ENCODE measurements at regions not wholly inside any gene's neighbourhood (a gene's known extent, or its start where the extent isn't known, plus 50 kb on each side); places are given as distances from the start of the nearest gene placed in this dataset.

DNA sequence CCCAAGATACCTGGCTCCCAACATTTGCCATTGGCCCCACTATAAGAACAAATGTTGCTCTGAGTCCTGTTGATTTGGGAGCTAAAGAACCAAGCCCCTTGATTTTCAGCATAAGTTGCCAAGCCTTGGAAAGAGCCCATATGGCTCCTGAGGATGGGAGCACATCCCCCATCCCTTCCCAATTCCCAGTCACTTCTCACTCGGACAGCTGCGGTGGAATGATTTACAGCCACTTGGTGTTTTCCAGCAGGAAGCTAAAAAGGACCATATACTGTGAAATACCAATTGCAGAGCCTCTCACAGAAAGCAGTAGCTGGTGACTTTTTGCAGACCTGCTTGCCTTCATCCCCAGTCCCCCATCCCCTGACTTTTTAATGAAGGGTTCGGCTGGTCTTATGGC lies 524.6 kb downstream of the GRIN2A start:
- TF ChIP-seq, protein P1, sequence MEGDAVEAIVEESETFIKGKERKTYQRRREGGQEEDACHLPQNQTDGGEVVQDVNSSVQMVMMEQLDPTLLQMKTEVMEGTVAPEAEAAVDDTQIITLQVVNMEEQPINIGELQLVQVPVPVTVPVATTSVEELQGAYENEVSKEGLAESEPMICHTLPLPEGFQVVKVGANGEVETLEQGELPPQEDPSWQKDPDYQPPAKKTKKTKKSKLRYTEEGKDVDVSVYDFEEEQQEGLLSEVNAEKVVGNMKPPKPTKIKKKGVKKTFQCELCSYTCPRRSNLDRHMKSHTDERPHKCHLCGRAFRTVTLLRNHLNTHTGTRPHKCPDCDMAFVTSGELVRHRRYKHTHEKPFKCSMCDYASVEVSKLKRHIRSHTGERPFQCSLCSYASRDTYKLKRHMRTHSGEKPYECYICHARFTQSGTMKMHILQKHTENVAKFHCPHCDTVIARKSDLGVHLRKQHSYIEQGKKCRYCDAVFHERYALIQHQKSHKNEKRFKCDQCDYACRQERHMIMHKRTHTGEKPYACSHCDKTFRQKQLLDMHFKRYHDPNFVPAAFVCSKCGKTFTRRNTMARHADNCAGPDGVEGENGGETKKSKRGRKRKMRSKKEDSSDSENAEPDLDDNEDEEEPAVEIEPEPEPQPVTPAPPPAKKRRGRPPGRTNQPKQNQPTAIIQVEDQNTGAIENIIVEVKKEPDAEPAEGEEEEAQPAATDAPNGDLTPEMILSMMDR (IDR thresholded peaks at IDR 0.05; ENCODE audit: insufficient read depth, low read length, missing control alignments): no peak
- H3K4me3 ChIP-seq (ENCODE audit: low read depth, low read length): no peak overlapping the region
- ChIA-PET POLR2A (no interaction called here), CTCF (no interaction called here)
- no peak for DNase-seq (ENCODE audit: low read depth, low spot score)

DNA sequence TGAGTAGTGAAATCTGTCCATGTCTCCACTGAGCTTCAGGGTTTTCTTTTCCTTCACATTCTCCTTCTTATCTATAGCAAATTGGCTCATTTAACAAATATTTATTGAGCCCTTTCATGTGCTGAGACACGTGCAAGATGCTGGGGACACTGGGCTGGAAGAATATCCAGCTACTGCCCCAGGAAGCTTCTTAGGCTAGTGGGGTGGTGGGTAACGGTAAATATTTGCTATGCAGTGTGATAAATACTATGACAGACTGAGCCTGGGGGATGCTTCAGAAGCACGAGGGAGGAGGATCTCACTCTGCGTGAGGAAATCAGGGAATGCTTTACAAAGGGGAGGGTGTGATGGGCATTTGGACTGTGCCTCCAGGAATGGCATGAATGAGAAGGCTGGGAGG lies 524.1 kb downstream of the GRIN2A start:
- ChIA-PET POLR2A (no interaction called here), CTCF (no interaction called here)
- no peak overlapping the region for H3K4me3 ChIP-seq (ENCODE audit: low read depth, low read length)

DNA sequence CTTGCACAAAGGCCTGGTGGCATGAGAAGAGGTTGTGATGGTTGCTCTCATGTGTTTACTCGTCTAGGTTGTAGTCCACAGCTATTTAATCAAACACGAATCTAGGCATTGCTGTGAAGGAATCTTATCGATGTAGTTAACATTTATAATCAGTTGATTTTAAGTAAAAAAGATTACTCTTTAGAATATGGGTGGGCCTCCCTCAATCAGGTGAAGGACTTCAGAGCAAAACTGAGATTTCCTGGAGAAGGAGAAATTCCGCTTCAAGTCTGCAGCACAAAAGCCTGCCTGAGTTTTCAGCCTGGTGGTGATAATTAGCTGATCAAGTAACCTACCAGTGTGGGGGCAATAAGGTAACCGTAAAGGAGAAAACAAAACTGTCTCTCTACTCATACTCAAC lies 523.6 kb downstream of the GRIN2A start:
- CTCF ChIA-PET: no interaction called here
- no peak overlapping the region for H3K4me3 ChIP-seq (ENCODE audit: low read depth, low read length)
- no peak for DNase-seq (ENCODE audit: low read depth, low spot score)
- TF ChIP-seq, protein P1 (IDR thresholded peaks at IDR 0.05; ENCODE audit: insufficient read depth, low read length, missing control alignments): no peak
- POLR2A ChIA-PET: no interaction called here

More for the DNA sequence above, 524.1 kb downstream of the GRIN2A start:
- DNase-seq (ENCODE audit: low read depth, low spot score): no peak
- TF ChIP-seq, protein P1 (IDR thresholded peaks at IDR 0.05; ENCODE audit: insufficient read depth, low read length, missing control alignments): no peak

DNA sequence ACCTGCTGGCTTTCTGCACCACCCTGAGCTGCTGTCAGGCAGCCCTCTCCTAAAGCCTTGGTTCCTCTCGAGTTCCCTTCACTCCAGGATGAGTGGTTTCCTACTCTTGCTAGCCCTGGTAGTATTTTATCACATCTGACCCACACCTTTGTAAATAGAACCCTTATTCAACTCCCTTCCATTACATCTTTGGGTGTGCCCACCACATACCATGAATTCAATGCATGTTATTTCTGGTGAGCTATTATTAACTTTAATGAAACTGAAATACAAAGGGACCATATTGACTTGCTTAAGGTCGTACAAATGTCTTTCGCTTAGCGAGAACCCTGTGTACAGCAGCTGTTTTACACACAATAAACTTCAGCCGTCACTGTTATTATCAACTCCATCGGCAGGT lies 521.3 kb downstream of the GRIN2A start:
- TF ChIP-seq, protein P1 (IDR thresholded peaks at IDR 0.05; ENCODE audit: insufficient read depth, low read length, missing control alignments): no peak
- H3K4me3 ChIP-seq (ENCODE audit: low read depth, low read length): no peak overlapping the region
- DNase-seq (ENCODE audit: low read depth, low spot score): no peak
- ChIA-PET POLR2A (no interaction called here), CTCF (no interaction called here)

DNA sequence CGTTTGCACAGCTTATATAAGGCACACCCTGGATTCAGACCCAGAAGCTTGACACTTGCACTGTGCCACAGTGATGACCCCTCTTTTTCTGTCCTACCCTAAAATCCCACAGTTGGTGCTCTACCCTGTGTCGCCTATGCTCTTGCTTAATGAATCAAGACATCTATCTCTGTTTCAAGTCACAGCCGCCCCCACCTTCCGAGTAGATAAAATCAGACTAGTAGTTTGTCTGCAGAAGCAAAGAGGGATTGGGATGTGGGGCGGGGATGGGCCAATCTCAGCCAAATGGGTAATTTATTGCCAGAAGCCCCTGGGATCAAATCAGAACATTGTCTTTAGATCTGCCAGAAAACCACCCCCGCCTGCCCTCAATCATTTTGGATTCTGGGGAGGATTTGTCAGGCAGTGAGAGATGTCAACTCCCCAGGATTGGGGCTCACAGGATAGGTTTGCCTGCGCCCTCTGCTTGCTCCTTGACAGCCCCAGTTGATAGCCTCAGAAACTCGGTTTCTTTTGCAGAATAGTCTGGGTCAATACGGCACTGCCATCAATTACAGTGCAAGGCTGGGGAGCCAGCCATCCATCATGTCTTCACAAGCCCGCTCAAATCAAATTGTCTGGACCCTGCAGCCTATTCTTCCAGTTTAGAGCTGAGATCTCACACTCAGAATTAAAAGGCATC lies 520.8 kb downstream of the GRIN2A start:
- POLR2A ChIA-PET: no interaction called here
- CTCF ChIA-PET: no interaction called here
- TF ChIP-seq, protein P1 (IDR thresholded peaks at IDR 0.05; ENCODE audit: insufficient read depth, low read length, missing control alignments): no peak
- DNase-seq (ENCODE audit: low read depth, low spot score): no peak
- H3K4me3 ChIP-seq (ENCODE audit: low read depth, low read length): no peak overlapping the region

DNA sequence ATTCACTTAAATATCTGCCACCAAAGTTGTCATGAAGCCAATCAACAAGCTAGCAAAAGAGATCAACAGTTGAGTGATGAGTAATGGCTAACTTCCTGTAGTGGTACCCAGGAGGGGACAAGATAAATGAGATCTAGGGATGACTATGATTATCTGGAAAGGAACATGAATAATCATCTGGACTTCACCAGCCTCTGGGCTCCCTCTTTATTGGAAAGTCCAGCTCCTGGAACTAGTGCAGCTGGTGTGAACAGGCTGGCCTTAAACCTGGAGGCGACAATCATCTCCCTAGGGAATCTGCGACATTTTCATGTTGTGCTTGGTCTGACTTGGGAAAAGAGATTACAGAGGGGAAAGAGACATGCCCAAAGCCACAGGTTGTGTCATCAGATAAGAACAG lies 518.6 kb downstream of the GRIN2A start:
- TF ChIP-seq, protein P1 (IDR thresholded peaks at IDR 0.05; ENCODE audit: insufficient read depth, low read length, missing control alignments): no peak
- ChIA-PET CTCF (no interaction called here), POLR2A (no interaction called here)
- DNase-seq (ENCODE audit: low read depth, low spot score): no peak
- H3K4me3 ChIP-seq (ENCODE audit: low read depth, low read length): no peak overlapping the region

All from AG04449 (cell line).